ENCODE measurements at regions not wholly inside any gene's neighbourhood (a gene's known extent, or its start where the extent isn't known, plus 50 kb on each side); places are given as distances from the start of the nearest gene placed in this dataset.

DNA sequence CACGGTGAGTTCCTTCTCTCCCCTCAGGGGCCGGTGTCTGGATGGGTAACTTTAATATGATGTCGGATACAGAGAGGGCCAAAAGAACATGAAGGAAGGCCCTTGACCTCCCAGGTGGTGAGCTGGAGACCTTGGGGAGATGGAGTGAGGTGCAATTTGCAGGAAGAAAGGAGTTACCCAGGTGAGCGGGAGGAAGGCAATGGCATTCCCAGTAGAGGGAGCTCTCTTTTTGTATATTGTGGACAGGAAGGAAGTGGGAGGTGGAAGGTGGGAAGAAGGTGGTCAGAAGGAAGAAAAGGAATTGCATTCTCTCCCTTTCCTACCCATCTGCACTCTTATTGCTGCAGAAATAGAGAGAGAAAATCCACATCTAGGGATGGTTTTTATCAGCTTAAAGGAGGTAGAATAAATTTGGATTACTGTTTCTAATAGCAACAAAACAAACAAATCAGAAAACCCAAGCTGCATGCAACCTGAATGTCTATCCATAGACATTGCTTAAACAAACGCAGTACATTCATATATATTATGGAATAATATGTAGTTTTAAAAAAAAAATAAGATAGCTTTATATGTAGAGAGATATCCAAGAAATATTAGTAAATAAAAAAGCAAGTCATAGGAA is 169.0 kb upstream of the TSC22D2 start (continued):
- TF ChIP-seq PBX3 (IDR thresholded peaks at IDR 0.05; ENCODE audit: insufficient replicate concordance, low read depth, low read length) (no peak), NR2C1 (IDR thresholded peaks at IDR 0.05) (no peak), YY1 (IDR thresholded peaks at IDR 0.05; ENCODE audit: low read depth, low read length) (no peak), RAD21 (IDR thresholded peaks at IDR 0.05; ENCODE audit: insufficient read depth, low read depth, low read length) (peak; percentile 38), WRNIP1 (IDR thresholded peaks at IDR 0.05; ENCODE audit: borderline replicate concordance, low read depth, low read length) (no peak), RUNX3 (IDR thresholded peaks at IDR 0.05; ENCODE audit: low read length) (no peak), NRF1 (conservative IDR thresholded peaks at IDR 0.05; ENCODE audit: low read depth, low read length) (no peak), EZH2 (IDR thresholded peaks at IDR 0.05; ENCODE audit: borderline replicate concordance, control insufficient read depth, low read depth, low read length) (no peak), POU2F2 (IDR thresholded peaks at IDR 0.05; ENCODE audit: borderline replicate concordance, low read depth, low read length) (no peak), PML (IDR thresholded peaks at IDR 0.05; ENCODE audit: low read length) (no peak), NFIC (IDR thresholded peaks at IDR 0.05; ENCODE audit: low read depth, low read length) (no peak), ETV6 (conservative IDR thresholded peaks at IDR 0.05 in 1 of 2, IDR thresholded peaks at IDR 0.05 in 1 of 2; ENCODE audit: borderline replicate concordance in 1 of 2, low read depth in 1 of 2) (no peak), POLR2AphosphoS2 (IDR thresholded peaks at IDR 0.05; ENCODE audit: low read depth, low read length) (no peak), ZSCAN29 (IDR thresholded peaks at IDR 0.05) (no peak), BHLHE40 (IDR thresholded peaks at IDR 0.05; ENCODE audit: borderline replicate concordance in 1 of 2, low read depth in 2 of 2, low read length in 1 of 2) (no peak), KDM1A (IDR thresholded peaks at IDR 0.05; ENCODE audit: borderline replicate concordance) (no peak), RELA (IDR thresholded peaks at IDR 0.05; ENCODE audit: borderline replicate concordance, partially characterized antibody) (no peak), NBN (IDR thresholded peaks at IDR 0.05) (no peak), HDAC6 (IDR thresholded peaks at IDR 0.05; ENCODE audit: unreplicated experiment) (no peak), YBX1 (IDR thresholded peaks at IDR 0.05) (no peak), IKZF1 (conservative IDR thresholded peaks at IDR 0.05) (0 out of 2 replicates have a peak, but pooled peaks have one; percentile 20)
